ENCODE measurements at regions not wholly inside any gene's neighbourhood (a gene's known extent, or its start where the extent isn't known, plus 50 kb on each side); places are given as distances from the start of the nearest gene placed in this dataset.
A peak's percentile ranks its signal among the peaks of the same experiment; 100 is the strongest.

DNA sequence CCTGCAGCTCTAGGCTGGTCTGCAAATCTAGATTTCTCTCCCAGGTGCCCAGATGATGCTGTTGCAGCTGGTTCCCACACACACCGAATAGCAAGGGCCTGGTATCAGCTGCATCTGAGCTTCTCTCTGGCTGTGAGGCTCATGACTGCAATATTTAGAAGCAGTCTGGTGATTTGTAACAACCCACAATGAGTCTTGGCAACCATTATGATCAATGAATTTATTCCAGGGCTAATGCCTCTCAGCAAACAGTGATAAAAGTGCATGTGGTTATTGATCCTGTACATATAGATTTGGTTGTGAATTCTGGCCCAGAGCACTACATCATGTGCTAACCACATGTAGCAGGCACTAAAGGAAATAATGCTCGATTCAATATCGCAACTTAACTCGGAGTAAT is 114.3 kb downstream of the ASCL4 start:
- H3K4me3 ChIP-seq (ENCODE audit: low read length) = no peak overlapping the region
- DNase-seq (ENCODE audit: low read depth) = no peak
- TF ChIP-seq, protein P1, sequence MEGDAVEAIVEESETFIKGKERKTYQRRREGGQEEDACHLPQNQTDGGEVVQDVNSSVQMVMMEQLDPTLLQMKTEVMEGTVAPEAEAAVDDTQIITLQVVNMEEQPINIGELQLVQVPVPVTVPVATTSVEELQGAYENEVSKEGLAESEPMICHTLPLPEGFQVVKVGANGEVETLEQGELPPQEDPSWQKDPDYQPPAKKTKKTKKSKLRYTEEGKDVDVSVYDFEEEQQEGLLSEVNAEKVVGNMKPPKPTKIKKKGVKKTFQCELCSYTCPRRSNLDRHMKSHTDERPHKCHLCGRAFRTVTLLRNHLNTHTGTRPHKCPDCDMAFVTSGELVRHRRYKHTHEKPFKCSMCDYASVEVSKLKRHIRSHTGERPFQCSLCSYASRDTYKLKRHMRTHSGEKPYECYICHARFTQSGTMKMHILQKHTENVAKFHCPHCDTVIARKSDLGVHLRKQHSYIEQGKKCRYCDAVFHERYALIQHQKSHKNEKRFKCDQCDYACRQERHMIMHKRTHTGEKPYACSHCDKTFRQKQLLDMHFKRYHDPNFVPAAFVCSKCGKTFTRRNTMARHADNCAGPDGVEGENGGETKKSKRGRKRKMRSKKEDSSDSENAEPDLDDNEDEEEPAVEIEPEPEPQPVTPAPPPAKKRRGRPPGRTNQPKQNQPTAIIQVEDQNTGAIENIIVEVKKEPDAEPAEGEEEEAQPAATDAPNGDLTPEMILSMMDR (conservative IDR thresholded peaks at IDR 0.05; ENCODE audit: low read length) = no peak

- no peak overlapping the region for H3K4me3 ChIP-seq (ENCODE audit: low read length)
- peak; percentile 7 for DNase-seq (ENCODE audit: low read depth)
- TF ChIP-seq, protein P1 (conservative IDR thresholded peaks at IDR 0.05; ENCODE audit: low read length) = peak; percentile 31
These were observed 117.5 kb downstream of the ASCL4 start for GRCh38 chr12:107891967-107892366.

GRCh38 chr12:107894589-107894988 is 120.1 kb downstream of the ASCL4 start:
- DNase-seq (ENCODE audit: low read depth) = no peak
- no peak overlapping the region for H3K4me3 ChIP-seq (ENCODE audit: low read length)
- TF ChIP-seq, protein P1 (conservative IDR thresholded peaks at IDR 0.05; ENCODE audit: low read length) = no peak

GRCh38 chr12:107895966-107896365 is 121.5 kb downstream of the ASCL4 start:
- TF ChIP-seq, protein P1 (conservative IDR thresholded peaks at IDR 0.05; ENCODE audit: low read length) = no peak
- H3K4me3 ChIP-seq (ENCODE audit: low read length) = no peak overlapping the region
- no peak for DNase-seq (ENCODE audit: low read depth)

- H3K4me3 ChIP-seq (ENCODE audit: low read length) = no peak overlapping the region
- DNase-seq (ENCODE audit: low read depth) = no peak
- TF ChIP-seq, protein P1 (conservative IDR thresholded peaks at IDR 0.05; ENCODE audit: low read length) = no peak
These were observed 126.1 kb downstream of the ASCL4 start for GRCh38 chr12:107900588-107900987.

DNA sequence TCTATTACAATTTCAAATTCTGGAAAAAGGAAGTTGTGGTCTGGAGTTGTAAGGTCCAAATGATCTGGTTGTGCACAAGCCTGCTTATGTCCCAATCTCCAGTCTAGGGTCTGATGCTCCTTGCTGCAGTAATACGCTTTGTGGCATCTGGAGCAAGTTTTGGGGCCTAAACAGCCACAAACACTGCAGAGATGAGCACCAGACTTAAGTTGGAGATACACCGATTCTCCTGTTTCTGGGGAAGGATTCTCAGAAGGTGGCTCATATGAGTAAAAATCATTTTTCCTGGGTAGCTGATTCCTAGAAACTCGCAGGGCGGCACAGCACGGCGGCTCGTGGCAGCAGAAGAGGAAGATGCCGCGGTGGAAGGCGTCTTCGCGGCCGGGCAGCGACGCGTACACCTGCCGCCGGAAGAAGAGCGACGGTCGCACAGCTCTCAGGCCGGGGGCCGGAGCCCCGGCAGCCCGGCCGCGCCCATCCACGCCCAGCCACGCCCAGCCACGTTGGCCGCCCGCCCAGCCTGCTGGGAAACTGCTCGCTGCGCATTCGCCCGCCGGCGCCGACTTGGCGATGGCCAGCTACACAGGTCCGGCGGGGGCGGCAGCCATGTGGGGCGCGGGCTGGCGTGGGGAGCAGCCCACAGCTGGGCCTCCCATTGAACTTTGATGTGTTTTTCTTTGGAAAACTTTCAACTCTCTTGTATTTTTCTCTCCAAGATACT is 129.0 kb downstream of the ASCL4 start:
- no peak for DNase-seq (ENCODE audit: low read depth)
- TF ChIP-seq, protein P1 (conservative IDR thresholded peaks at IDR 0.05; ENCODE audit: low read length) = no peak
- H3K4me3 ChIP-seq (ENCODE audit: low read length) = no peak overlapping the region

DNA sequence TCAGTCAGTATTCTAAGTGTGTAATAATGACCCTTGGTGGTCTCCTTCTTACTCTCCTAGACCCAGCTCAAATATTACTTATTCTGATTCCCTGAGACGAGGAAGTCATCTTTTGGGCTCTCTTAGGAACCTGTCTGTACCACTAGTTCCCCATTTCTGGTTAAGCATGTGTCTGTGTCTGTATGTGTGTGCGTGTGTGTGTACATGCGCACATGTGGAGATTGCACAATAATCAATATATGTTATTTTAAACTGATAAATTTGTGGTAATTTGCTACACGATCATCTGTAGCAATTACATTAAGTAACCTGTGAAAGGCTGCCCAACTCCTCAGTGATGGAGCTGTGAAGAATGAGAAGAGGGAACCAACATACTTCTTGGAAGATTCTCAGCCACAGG is 132.2 kb downstream of the ASCL4 start:
- no peak overlapping the region for H3K4me3 ChIP-seq (ENCODE audit: low read length)
- TF ChIP-seq, protein P1 (conservative IDR thresholded peaks at IDR 0.05; ENCODE audit: low read length) = no peak
- no peak for DNase-seq (ENCODE audit: low read depth)
